Activated CD4-positive, alpha-beta T cell treated with anti-CD3 and anti-CD28 coated beads, Interleukin-2, amount 10 ng/mL, durations not matched to agents 7 days and 5 days (primary cell): ENCODE measurements at regions not wholly inside any gene's neighbourhood (a gene's known extent, or its start where the extent isn't known, plus 50 kb on each side); places are given as distances from the start of the nearest gene placed in this dataset.

Source experiments
- CTCF ChIA-PET: fragments of 350-600 bp; sonication (Branson Sonifier 250); formaldehyde crosslinking; loops from one replicate; lab custom pipeline; 2021; ENCODE audit warnings: antibody characterized with exemption; lab: Charles Lee
- POLR2A ChIA-PET: fragments of 350-600 bp; sonication (Branson Sonifier 250); formaldehyde crosslinking; loops from one replicate; lab custom pipeline; 2021; ENCODE audit warnings: antibody characterized with exemption; lab: Charles Lee
- DNase-seq: peaks from one replicate; pipeline ENCODE4 v3.0.0-alpha.2; 2020
- H3K27ac Mint-ChIP-seq: one replicate; pipeline ENCODE4 v1.8.0; 2021; ENCODE audit warnings: mild to moderate bottlenecking, moderate library complexity, mixed read lengths
- H3K27me3 Mint-ChIP-seq: one replicate; pipeline ENCODE4 v1.8.0; 2021; ENCODE audit warnings: mixed read lengths
- H3K36me3 Mint-ChIP-seq: one replicate; pipeline ENCODE4 v1.8.0; 2021; ENCODE audit warnings: low read depth, mixed read lengths
- H3K4me1 Mint-ChIP-seq: one replicate; pipeline ENCODE4 v1.8.0; 2021; ENCODE audit warnings: mixed read lengths
- H3K4me3 Mint-ChIP-seq: one replicate; pipeline ENCODE4 v1.8.0; 2021; ENCODE audit warnings: mild to moderate bottlenecking, moderate library complexity, mixed read lengths
- H3K9me3 Mint-ChIP-seq: one replicate; pipeline ENCODE4 v1.8.0; 2021; ENCODE audit warnings: mixed read lengths

DNA sequence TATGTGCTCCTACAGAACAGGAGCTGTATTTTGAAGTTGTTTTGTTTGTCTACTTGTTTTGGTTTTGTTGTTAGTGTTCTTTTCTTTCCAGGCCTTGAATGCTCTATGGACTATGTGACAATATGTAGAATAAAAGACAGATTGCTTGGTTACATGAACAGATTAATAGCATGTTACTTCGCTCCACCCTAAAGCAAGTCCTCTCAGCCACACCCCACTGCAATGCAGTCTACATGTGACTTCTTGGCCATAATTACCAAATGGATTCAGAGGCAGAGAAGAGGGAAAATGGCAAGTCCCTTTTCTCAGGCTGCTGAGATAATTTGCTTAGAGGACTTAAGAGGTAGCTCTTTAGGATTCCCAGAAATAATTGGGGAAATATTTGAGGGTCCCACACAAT lies 123.2 kb upstream of the CYP1B1 start:
- Mint-ChIP-seq H3K9me3 (no peaks in the 10 kb centered on the region), H3K36me3 (no peaks in the 10 kb centered on the region), H3K27me3 (peaks cover 12% of the 10 kb centered on the region), H3K27ac (no peak overlapping the region), H3K4me1 (no peaks in the 10 kb centered on the region), H3K4me3 (no peak overlapping the region)
- POLR2A ChIA-PET, result no interaction called here
- DNase-seq, result no peak
- CTCF ChIA-PET, result interaction anchor here (1.5 kb wide), 1 partner anchor 17 kb away, joined by 3 read pairs; no protein-coding TSS in a partner anchor

DNA sequence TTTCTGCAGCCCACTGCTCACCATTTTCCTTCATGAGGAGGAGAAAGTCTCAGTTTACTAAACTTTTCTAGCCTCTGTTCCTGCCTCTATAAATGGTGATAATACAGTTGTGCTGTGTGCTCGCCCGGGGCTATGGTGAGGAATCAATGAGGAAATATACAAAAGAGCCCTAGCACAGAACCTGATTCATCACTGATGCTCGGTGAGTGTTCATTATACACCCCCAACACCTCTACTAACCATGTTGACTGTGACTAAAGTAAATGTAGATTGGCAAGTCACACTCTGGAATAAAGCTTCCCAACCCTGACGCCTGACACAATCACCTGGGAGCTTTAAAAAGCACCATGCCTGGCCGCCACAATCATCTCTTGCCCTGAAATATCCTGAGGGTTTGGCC lies 118.8 kb upstream of the CYP1B1 start:
- no peak overlapping the region for H3K27ac Mint-ChIP-seq
- H3K4me1 Mint-ChIP-seq, result peaks cover 23% of the 10 kb centered on the region
- CTCF ChIA-PET, result no interaction called here
- DNase-seq, result no peak
- peaks cover under 1% of the 10 kb centered on the region for H3K27me3 Mint-ChIP-seq
- no peak overlapping the region for H3K4me3 Mint-ChIP-seq
- no peaks in the 10 kb centered on the region for H3K9me3 Mint-ChIP-seq
- H3K36me3 Mint-ChIP-seq, result no peaks in the 10 kb centered on the region
- POLR2A ChIA-PET, result no interaction called here

- peaks cover 2% of the 10 kb centered on the region for H3K9me3 Mint-ChIP-seq
- H3K27ac Mint-ChIP-seq, result peak overlapping the region; percentile 76
- H3K4me3 Mint-ChIP-seq, result no peak overlapping the region
- DNase-seq, result no peak
- peaks cover 25% of the 10 kb centered on the region for H3K4me1 Mint-ChIP-seq
- no peaks in the 10 kb centered on the region for H3K36me3 Mint-ChIP-seq
- ChIA-PET CTCF (no interaction called here), POLR2A (no interaction called here)
- H3K27me3 Mint-ChIP-seq, result no peaks in the 10 kb centered on the region
These were observed 117.0 kb upstream of the CYP1B1 start for GRCh38 chr2:38192976-38193375.

DNA sequence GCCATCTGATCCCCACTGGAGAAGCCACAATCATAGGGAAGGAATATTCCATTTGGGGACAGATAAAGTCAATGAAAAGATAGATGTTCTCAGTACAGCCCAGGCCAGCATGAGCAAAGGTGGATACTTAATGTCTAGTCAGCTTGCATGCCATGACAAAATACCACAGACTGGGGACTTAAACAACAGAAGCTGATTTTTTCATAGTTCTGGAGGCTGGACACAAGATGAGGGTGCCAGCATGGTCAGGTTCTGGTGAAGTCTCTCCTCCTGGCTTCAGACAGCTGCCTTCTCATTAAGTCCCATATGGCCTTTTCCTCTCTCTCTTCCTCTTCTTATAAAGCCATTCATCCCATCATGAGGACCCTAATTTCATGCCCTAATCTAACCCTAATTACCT lies 116.1 kb upstream of the CYP1B1 start:
- Mint-ChIP-seq H3K4me3 (no peak overlapping the region), H3K4me1 (peaks cover 25% of the 10 kb centered on the region), H3K27me3 (no peaks in the 10 kb centered on the region), H3K27ac (no peak overlapping the region), H3K36me3 (no peaks in the 10 kb centered on the region), H3K9me3 (peaks cover 2% of the 10 kb centered on the region)
- DNase-seq, result no peak
- ChIA-PET POLR2A (no interaction called here), CTCF (no interaction called here)

DNA sequence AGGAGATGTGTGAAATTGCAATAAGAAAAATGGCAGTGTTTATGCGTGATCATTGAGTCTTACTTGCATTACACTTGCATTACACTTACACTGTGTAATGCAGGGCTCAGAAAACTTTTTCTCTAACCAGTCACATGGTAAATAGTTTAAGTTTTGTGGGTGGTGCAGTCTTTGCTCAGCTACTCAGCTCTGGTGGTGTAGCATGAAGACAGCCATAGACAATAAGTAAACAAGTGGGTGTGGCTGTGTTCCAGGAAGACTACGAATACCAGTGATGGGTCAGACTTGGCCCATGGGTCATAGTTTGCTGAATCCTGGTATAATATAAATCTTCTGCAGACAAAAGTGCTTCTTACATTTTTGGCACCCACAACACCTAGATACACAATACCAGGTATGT lies 115.6 kb upstream of the CYP1B1 start:
- no peaks in the 10 kb centered on the region for H3K36me3 Mint-ChIP-seq
- H3K27ac Mint-ChIP-seq, result no peak overlapping the region
- CTCF ChIA-PET, result no interaction called here
- POLR2A ChIA-PET, result no interaction called here
- H3K4me3 Mint-ChIP-seq, result no peak overlapping the region
- no peak for DNase-seq
- H3K9me3 Mint-ChIP-seq, result peaks cover 2% of the 10 kb centered on the region
- peaks cover 2% of the 10 kb centered on the region for H3K27me3 Mint-ChIP-seq
- H3K4me1 Mint-ChIP-seq, result peaks cover 25% of the 10 kb centered on the region

DNA sequence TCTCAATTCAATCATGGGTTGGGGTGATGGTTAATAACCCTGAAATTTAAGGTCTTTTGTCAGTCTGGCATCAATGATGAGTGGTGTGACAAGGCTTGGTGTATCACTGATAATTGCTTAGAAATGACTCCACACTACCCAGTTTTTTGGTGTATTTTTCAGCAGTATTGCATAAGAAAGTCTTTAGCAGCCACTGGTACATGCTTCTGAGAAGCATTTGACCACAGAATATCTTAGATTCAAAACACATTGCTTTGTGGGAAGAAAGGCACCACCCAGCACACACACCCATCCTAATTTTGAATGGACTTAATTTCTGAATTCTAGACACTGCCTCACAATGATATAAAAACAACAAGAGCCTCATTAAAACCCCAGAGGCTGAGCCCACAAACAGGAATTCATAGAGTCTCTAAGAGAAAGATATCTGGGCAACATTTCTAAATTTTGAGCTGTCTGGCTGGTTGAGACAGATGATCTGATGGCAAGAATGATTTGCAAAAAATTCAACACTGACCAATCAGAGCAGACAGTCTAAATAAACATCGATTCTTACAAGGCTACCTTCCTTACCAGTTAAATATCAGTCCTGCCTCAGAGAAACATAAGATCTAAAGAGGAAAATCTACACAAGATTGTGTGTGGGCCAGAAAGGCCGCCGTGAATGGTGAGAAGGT lies 114.7 kb upstream of the CYP1B1 start:
- Mint-ChIP-seq H3K27me3 (peaks cover 5% of the 10 kb centered on the region), H3K36me3 (no peaks in the 10 kb centered on the region), H3K27ac (peak overlapping the region; percentile 80), H3K4me1 (peaks cover 28% of the 10 kb centered on the region), H3K4me3 (no peak overlapping the region), H3K9me3 (peaks cover 2% of the 10 kb centered on the region)
- peak; percentile 8 for DNase-seq
- POLR2A ChIA-PET, result no interaction called here
- CTCF ChIA-PET, result no interaction called here

DNA sequence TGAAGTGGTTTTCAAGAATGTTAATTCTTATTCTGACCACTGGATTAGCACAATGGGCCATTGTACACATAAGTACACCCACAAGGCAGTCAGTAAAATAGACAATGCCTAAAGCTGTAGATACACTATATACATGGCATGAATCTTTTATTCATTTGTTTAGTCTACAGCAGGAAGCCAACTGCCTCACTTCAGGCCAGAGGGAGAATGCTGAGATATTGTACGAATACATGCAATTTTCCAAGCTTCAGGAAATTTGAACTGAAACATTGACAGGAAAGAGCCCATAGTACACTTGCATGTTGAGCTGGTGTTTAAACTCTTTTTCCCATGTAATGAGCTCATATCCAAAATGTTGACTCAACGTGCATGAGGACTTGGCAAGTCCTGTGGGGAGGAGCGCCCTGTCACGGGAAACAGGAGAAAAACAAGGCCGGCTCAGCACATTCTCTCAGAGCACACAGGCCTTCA lies 111.6 kb upstream of the CYP1B1 start:
- H3K27me3 Mint-ChIP-seq, result peaks cover 16% of the 10 kb centered on the region
- peaks cover 5% of the 10 kb centered on the region for H3K9me3 Mint-ChIP-seq
- POLR2A ChIA-PET, result no interaction called here
- peaks cover 1% of the 10 kb centered on the region for H3K36me3 Mint-ChIP-seq
- H3K27ac Mint-ChIP-seq, result no peak overlapping the region
- no peak overlapping the region for H3K4me3 Mint-ChIP-seq
- CTCF ChIA-PET, result no interaction called here
- no peak for DNase-seq
- H3K4me1 Mint-ChIP-seq, result peaks cover 36% of the 10 kb centered on the region

GRCh38 chr2:38185012-38185491 lies 109.1 kb upstream of the CYP1B1 start:
- Mint-ChIP-seq H3K36me3 (peaks cover 1% of the 10 kb centered on the region), H3K4me3 (no peak overlapping the region), H3K27me3 (peaks cover 22% of the 10 kb centered on the region), H3K4me1 (peaks cover 22% of the 10 kb centered on the region), H3K9me3 (peaks cover 5% of the 10 kb centered on the region), H3K27ac (peak overlapping the region; percentile 54)
- DNase-seq, result no peak
- CTCF ChIA-PET, result no interaction called here
- POLR2A ChIA-PET, result no interaction called here

GRCh38 chr2:38182492-38183003 lies 106.6 kb upstream of the CYP1B1 start:
- Mint-ChIP-seq H3K4me1 (peaks cover 18% of the 10 kb centered on the region), H3K36me3 (peaks cover 1% of the 10 kb centered on the region), H3K9me3 (peaks cover 3% of the 10 kb centered on the region), H3K4me3 (no peak overlapping the region), H3K27ac (no peak overlapping the region), H3K27me3 (peaks cover 37% of the 10 kb centered on the region)
- DNase-seq, result no peak
- ChIA-PET POLR2A (no interaction called here), CTCF (interaction anchor here (0.6 to 1.1 kb wide), 3 partner anchors 15 to 32 kb away, joined by 3 read pairs; no protein-coding TSS in a partner anchor)

DNA sequence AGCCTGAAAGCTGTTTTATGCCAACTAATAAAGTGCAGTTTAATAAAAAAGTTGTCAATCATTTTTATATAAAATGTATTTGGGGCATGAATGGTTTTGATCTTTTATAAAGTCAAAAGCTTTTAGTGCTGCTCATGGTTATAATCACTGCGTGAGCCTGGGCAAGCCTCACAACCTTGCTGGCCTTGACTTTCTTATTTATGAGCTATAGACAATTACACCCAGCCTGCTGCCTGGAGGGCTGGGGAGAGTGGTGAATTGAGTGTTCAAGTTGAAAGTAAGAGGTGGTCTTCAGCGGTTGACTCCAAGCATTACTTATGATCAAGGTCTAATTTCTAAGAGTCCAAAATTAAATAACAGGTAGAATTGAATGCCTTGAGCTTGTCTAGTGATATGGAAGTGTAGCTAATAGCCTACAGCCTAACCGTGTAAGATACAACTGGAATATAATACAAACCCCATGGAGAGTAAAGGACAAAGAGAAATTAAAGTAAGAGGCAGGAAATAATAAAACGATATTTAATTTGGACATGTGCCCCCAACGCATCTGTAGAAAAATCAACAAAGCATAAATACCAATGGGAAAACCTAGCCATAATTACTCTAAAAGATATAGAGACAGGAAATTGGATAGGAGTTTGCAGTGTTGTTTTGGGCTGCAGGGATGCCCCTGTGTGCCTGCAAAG lies 106.0 kb upstream of the CYP1B1 start:
- CTCF ChIA-PET, result interaction anchor here (0.8 to 1.1 kb wide), 3 partner anchors 15 to 94 kb away, joined by 3 read pairs; no protein-coding TSS in a partner anchor
- H3K9me3 Mint-ChIP-seq, result peaks cover 3% of the 10 kb centered on the region
- no peak for DNase-seq
- peaks cover 40% of the 10 kb centered on the region for H3K27me3 Mint-ChIP-seq
- H3K36me3 Mint-ChIP-seq, result peaks cover 1% of the 10 kb centered on the region
- peaks cover 18% of the 10 kb centered on the region for H3K4me1 Mint-ChIP-seq
- POLR2A ChIA-PET, result no interaction called here
- no peak overlapping the region for H3K27ac Mint-ChIP-seq
- no peak overlapping the region for H3K4me3 Mint-ChIP-seq

DNA sequence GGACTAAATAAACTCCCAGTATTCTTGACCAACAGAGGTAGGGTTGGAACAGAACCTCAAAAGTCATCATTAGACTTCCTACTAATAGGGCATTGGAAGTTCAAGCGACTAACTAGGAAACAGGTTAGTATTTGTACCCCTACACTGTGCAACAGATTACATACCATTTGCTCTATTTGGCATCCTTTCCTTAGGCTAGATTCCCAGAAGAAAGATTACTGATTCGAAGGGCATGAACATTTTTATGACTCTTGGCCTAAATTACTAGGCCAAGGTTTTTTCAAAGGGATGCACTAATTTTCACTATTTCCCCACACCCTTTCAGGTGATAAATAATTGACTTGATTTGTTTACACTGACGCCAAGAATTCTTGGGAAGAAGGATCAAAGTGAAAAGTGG lies 104.8 kb upstream of the CYP1B1 start:
- Mint-ChIP-seq H3K36me3 (peaks cover 1% of the 10 kb centered on the region), H3K4me3 (no peak overlapping the region), H3K4me1 (peaks cover 17% of the 10 kb centered on the region), H3K9me3 (peaks cover 3% of the 10 kb centered on the region), H3K27ac (no peak overlapping the region), H3K27me3 (peaks cover 41% of the 10 kb centered on the region)
- POLR2A ChIA-PET, result no interaction called here
- CTCF ChIA-PET, result interaction anchor here (1.0 kb wide), 1 partner anchor 93 kb away, joined by 3 read pairs; no protein-coding TSS in a partner anchor
- no peak for DNase-seq

GRCh38 chr2:38178556-38179419 lies 102.8 kb upstream of the CYP1B1 start:
- Mint-ChIP-seq H3K27ac (no peak overlapping the region), H3K9me3 (no peaks in the 10 kb centered on the region), H3K4me1 (no peaks in the 10 kb centered on the region), H3K27me3 (peaks cover 44% of the 10 kb centered on the region), H3K36me3 (no peaks in the 10 kb centered on the region), H3K4me3 (no peak overlapping the region)
- CTCF ChIA-PET, result interaction anchor here (0.5 to 1.2 kb wide), 3 partner anchors 17 to 51 kb away, joined by 3 to 4 read pairs (median 4); no protein-coding TSS in a partner anchor
- POLR2A ChIA-PET, result no interaction called here
- no peak for DNase-seq
